Retina (tissue), 1 donor: ENCODE measurements at regions not wholly inside any gene's neighbourhood (a gene's known extent, or its start where the extent isn't known, plus 50 kb on each side); places are given as distances from the start of the nearest gene placed in this dataset.

Experiments used
- DNase-seq: peaks from one replicate; pipeline ENCODE4 v3.0.0-alpha.2; 2016

GRCh38 chr5:152884006-152884405 is 478.9 kb upstream of the NMUR2 start:
- DNase-seq, result peak; percentile 6

- DNase-seq, result no peak
Observed at GRCh38 chr5:152900332-152900731, 495.3 kb upstream of the NMUR2 start.

GRCh38 chr5:152901754-152902153 is 496.7 kb upstream of the NMUR2 start:
- no peak for DNase-seq

- DNase-seq, result no peak
Observed at GRCh38 chr5:152905286-152905685, 500.2 kb upstream of the NMUR2 start.

- DNase-seq, result no peak
Observed at GRCh38 chr5:152907488-152908245, 502.6 kb upstream of the NMUR2 start.

- DNase-seq, result no peak
Observed at GRCh38 chr5:152912924-152913323, 507.8 kb upstream of the NMUR2 start.

- DNase-seq, result no peak
Observed at GRCh38 chr5:152932621-152933020, 527.5 kb upstream of the NMUR2 start.

GRCh38 chr5:152933056-152933455 is 528.0 kb upstream of the NMUR2 start:
- no peak for DNase-seq

- no peak for DNase-seq
Observed at GRCh38 chr5:152938630-152939029, 533.6 kb upstream of the NMUR2 start.

- DNase-seq, result no peak
Observed at GRCh38 chr5:152942633-152943336, 537.7 kb upstream of the NMUR2 start.

- DNase-seq, result no peak
Observed at GRCh38 chr5:152953788-152954483, 536.5 kb upstream of the GRIA1 start.

GRCh38 chr5:152956943-152957613 is 533.4 kb upstream of the GRIA1 start:
- no peak for DNase-seq

- no peak for DNase-seq
Observed at GRCh38 chr5:152978141-152978835, 512.2 kb upstream of the GRIA1 start.

GRCh38 chr5:152987131-152987530 is 503.3 kb upstream of the GRIA1 start:
- DNase-seq, result no peak

GRCh38 chr5:152990217-152990616 is 500.3 kb upstream of the GRIA1 start:
- no peak for DNase-seq

- DNase-seq, result no peak
Observed at GRCh38 chr5:152990649-152991048, 499.8 kb upstream of the GRIA1 start.

- DNase-seq, result no peak
Observed at GRCh38 chr5:152994033-152994680, 496.3 kb upstream of the GRIA1 start.

- no peak for DNase-seq
Observed at GRCh38 chr5:152995214-152995725, 495.2 kb upstream of the GRIA1 start.

- DNase-seq, result no peak
Observed at GRCh38 chr5:153005711-153006110, 484.8 kb upstream of the GRIA1 start.

GRCh38 chr5:153006681-153007080 is 483.8 kb upstream of the GRIA1 start:
- no peak for DNase-seq

- no peak for DNase-seq
Observed at GRCh38 chr5:153014194-153014593, 476.3 kb upstream of the GRIA1 start.

GRCh38 chr5:153018121-153018520 is 472.3 kb upstream of the GRIA1 start:
- no peak for DNase-seq
